Fibroblast of skin of abdomen (primary cell): ENCODE measurements at regions not wholly inside any gene's neighbourhood (a gene's known extent, or its start where the extent isn't known, plus 50 kb on each side); places are given as distances from the start of the nearest gene placed in this dataset.

Source experiments
- DNase-seq: peaks from one replicate; pipeline ENCODE4 v3.0.0-alpha.2; 2013

- no peak for DNase-seq
Measured at GRCh38 chr6:94511502-94512088, 1065.7 kb upstream of the MANEA start.

- no peak for DNase-seq
Measured at GRCh38 chr6:94510877-94511276, 1066.5 kb upstream of the MANEA start.

GRCh38 chr6:94501516-94501915, 1075.8 kb upstream of the MANEA start:
- no peak for DNase-seq

DNA sequence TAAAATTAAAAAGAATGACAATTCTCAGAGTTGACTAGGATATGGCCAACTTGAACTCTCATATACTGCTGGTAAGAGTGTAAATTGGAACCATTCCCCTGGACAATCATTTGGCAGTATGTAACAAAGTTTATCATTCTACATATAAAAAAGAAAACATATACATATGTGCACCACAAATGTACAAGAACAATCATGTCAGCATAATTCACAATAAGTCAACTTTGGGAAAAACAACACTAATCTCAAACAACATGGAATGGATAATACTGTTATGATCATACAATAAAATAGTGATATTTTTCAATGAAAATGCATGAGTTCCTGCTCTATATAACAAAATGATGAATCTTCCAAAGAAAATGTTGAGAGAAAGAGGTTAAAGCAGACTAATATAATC, 1078.7 kb upstream of the EPHA7 start:
- no peak for DNase-seq

GRCh38 chr6:94494500-94494899, 1075.1 kb upstream of the EPHA7 start:
- DNase-seq, result no peak

GRCh38 chr6:94487371-94487770, 1068.0 kb upstream of the EPHA7 start:
- DNase-seq, result no peak

DNA sequence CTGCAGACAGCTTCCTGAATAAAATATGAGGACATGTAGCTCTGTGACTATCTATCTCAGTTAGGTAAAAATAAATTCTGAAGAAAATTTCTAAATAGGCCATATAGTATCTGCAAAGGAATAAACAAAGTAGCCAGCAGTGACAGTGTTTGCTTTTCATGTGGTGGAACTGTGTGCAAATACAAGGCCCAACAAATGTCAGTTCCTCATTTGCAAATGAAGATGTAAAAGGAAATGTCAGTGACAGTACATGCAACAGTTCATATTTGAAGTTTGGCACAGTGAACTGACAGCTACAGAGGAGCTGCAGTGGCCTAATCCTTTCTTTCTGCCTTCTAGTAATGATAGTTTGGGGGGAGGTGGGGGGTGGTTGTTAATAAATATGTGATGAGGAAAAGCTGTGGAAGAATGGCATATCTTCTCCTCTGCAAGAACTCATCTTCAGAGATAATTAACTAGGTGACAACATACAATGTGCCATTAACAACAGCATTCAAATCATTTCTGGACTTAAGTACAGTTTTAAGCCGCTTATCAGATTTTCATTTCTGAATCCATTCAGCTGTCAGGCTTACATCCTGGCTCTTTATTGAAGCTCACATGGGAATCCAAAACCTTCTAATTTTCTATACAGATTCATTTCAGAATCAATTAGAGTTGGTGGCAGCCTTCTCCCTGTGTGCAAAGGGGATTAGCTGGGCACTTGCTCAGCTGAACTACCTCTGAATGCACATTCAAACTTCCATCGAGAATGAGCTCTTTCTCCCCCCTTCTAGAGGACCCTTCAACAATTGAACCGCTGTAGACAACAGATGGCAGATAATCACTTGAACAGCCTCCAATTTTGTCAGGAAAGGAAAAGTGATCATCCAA, 1059.0 kb upstream of the EPHA7 start:
- no peak for DNase-seq

GRCh38 chr6:94468830-94469229, 1049.5 kb upstream of the EPHA7 start:
- no peak for DNase-seq

- no peak for DNase-seq
Measured at GRCh38 chr6:94464018-94464510, 1044.7 kb upstream of the EPHA7 start.

DNA sequence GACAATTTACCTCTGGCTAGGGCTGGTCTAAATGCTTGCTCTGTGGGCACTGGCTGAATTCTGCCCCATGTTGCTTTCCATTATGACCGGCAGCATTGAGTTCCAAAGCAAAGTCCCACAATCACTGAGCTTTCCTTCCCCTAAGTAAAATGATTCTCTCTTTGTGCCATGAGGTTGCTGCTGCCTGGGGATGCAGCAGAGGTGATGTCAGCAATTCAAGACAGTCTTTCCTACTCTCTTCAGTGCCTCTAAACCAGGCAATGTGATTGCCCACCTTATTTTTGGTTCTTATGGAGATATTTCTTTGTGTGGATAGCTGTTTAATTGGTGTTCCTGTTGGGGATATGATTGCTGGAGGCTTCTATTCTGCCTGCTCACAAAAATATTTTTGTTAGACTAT, 1043.9 kb upstream of the EPHA7 start:
- DNase-seq, result no peak

GRCh38 chr6:94462231-94462630, 1042.9 kb upstream of the EPHA7 start:
- DNase-seq, result no peak

- DNase-seq, result no peak
Measured at GRCh38 chr6:94456266-94456665, 1036.9 kb upstream of the EPHA7 start.

DNA sequence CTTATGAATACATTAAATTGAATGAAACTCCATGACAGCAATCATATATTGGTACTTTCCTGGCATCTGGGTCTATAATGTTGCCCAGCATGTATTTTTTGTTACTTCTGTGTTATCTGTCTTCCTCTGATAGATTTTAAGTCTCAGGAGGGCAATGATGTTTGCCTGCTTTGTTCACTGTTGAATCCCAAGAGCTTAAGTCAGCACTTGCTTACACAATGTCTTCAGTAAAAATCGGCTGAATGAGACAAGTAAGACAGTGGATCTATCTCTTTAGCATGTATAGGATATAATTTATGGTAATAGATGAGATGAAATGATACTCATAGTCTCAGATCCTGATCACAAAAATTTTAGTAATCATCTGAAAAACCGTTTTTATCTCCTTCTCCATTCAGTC, 1034.9 kb upstream of the EPHA7 start:
- no peak for DNase-seq

GRCh38 chr6:94446120-94446519, 1026.8 kb upstream of the EPHA7 start:
- no peak for DNase-seq

- no peak for DNase-seq
Measured at GRCh38 chr6:94443701-94444100, 1024.3 kb upstream of the EPHA7 start.

GRCh38 chr6:94424692-94425091, 1005.3 kb upstream of the EPHA7 start:
- no peak for DNase-seq

- no peak for DNase-seq
Measured at GRCh38 chr6:94417363-94417762, 998.0 kb upstream of the EPHA7 start.

GRCh38 chr6:94414041-94414440, 994.7 kb upstream of the EPHA7 start:
- DNase-seq, result no peak

GRCh38 chr6:94401311-94401710, 982.0 kb upstream of the EPHA7 start:
- DNase-seq, result no peak

DNA sequence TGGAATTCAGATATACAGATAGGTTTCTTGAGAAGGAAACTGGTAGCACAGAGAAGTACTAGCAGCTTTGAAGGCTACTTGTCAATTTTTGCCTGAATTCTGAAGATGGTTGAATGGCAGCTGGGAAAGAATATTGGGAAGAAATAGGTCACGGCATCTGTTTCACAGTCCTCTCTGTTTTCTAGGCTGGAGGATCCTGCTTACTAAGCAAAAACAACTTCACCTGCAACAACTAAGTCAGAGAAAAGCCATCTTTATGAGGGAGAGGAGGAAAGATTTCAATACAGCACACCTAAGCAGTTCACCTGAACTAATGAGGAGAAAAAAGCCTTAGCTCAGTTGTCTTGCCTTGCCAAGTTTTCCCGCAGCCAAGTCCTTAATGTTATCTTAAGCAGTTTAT, 975.5 kb upstream of the EPHA7 start:
- no peak for DNase-seq

- DNase-seq, result no peak
Measured at GRCh38 chr6:94389218-94389617, 969.9 kb upstream of the EPHA7 start.

- DNase-seq, result no peak
Measured at GRCh38 chr6:94377835-94378234, 958.5 kb upstream of the EPHA7 start.

- peak; percentile 0 for DNase-seq
Measured at GRCh38 chr6:94376876-94377275, 957.5 kb upstream of the EPHA7 start.

DNA sequence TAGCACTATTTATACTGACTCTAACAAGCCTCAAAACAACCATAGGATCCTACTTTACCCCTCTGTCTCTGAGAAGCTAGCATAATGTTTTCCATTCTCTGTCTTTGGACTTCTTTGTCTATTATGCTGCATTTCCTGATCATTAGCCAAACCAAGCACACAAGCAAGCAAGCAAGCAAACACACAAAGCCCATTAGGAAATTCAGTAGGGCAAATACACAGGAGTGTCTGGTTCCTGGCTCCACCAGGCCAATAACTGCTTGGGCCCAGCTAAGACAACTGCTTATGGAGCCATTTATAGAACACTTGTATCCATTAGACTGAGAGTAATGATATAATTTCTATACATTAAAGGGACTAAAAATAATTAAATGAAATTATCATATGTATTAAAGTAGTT, 952.9 kb upstream of the EPHA7 start:
- no peak for DNase-seq
